HEK293T (cell line): ENCODE measurements at regions not wholly inside any gene's neighbourhood (a gene's known extent, or its start where the extent isn't known, plus 50 kb on each side); places are given as distances from the start of the nearest gene placed in this dataset.
"Not testable (repeated sequence)": the region's sequence is repeated elsewhere in the genome, so short reads cannot be mapped to it uniquely, and the experiment has no call there.

Experiments used
- CTCF ChIA-PET: fragments of 350-600 bp; formaldehyde crosslinking; extraction: SDS; loops from one replicate; lab custom pipeline; 2021; ENCODE audit warnings: antibody characterized with exemption, inconsistent platforms; lab: Yijun Ruan, JAX
- POLR2A ChIA-PET: fragments of 350-600 bp; formaldehyde crosslinking; extraction: SDS; loops from one replicate; lab custom pipeline; 2020; ENCODE audit warnings: antibody characterized with exemption, inconsistent platforms; lab: Yijun Ruan, JAX
- DNase-seq: peaks from one replicate; pipeline ENCODE4 v3.0.0; 2012; ENCODE audit warnings: mixed read lengths; ENCODE audit errors: extremely low spot score
- ARNT ChIP-seq: fragments of 450-650 bp; IDR thresholded peaks from 2 replicates; pipeline ENCODE4 v1.6.1; 2017; ENCODE audit warnings: mild to moderate bottlenecking
- BHLHE40 ChIP-seq: fragments of 450-650 bp; IDR thresholded peaks from 2 replicates; pipeline ENCODE4 v1.6.1; 2016; ENCODE audit warnings: mild to moderate bottlenecking, moderate library complexity, borderline replicate concordance
- CTBP1 ChIP-seq: fragments of 450-650 bp; IDR thresholded peaks from 2 replicates; pipeline ENCODE4 v1.6.1; 2016; ENCODE audit warnings: borderline replicate concordance
- ELF4 ChIP-seq: fragments of 450-650 bp; IDR thresholded peaks from 2 replicates; pipeline ENCODE4 v1.6.1; 2017; ENCODE audit warnings: antibody characterized with exemption
- FOXA1 ChIP-seq: fragments of 450-650 bp; IDR thresholded peaks from 2 replicates; pipeline ENCODE4 v1.6.1; 2016; ENCODE audit warnings: mild to moderate bottlenecking
- FOXK2 ChIP-seq: fragments of 450-650 bp; IDR thresholded peaks from 2 replicates; pipeline ENCODE4 v1.6.1; 2016; ENCODE audit warnings: mild to moderate bottlenecking
- FOXM1 ChIP-seq: fragments of 450-650 bp; IDR thresholded peaks from 2 replicates; pipeline ENCODE4 v1.6.1; 2017; ENCODE audit warnings: mild to moderate bottlenecking, borderline replicate concordance
- HDGF ChIP-seq: fragments of 450-650 bp; IDR thresholded peaks from 2 replicates; pipeline ENCODE4 v1.6.1; 2017; ENCODE audit warnings: antibody characterized with exemption, borderline replicate concordance
- L3MBTL2 ChIP-seq: fragments of 450-650 bp; conservative IDR thresholded peaks from 2 replicates; pipeline ENCODE4 v1.6.1; 2016; ENCODE audit warnings: mild to moderate bottlenecking
- LEF1 ChIP-seq: fragments of 450-650 bp; IDR thresholded peaks from 2 replicates; pipeline ENCODE4 v1.6.1; 2017; ENCODE audit warnings: mild to moderate bottlenecking, borderline replicate concordance
- NFRKB ChIP-seq: fragments of 450-650 bp; IDR thresholded peaks from 2 replicates; pipeline ENCODE4 v1.6.1; 2016; ENCODE audit warnings: mild to moderate bottlenecking, moderate library complexity
- SP1 ChIP-seq: fragments of 450-650 bp; IDR thresholded peaks from 2 replicates; pipeline ENCODE4 v1.6.1; 2017
- SUZ12 ChIP-seq: fragments of 450-650 bp; IDR thresholded peaks from 2 replicates; pipeline ENCODE4 v1.6.1; 2016; ENCODE audit warnings: mild to moderate bottlenecking
- TARDBP ChIP-seq: fragments of 450-650 bp; IDR thresholded peaks from 2 replicates; pipeline ENCODE4 v1.6.1; 2016
- ZNF384 ChIP-seq: fragments of 450-650 bp; IDR thresholded peaks from 2 replicates; pipeline ENCODE4 v1.6.1; 2016
- TF ChIP-seq, protein P1 (sequence below): fragments of 450-650 bp; IDR thresholded peaks from 2 replicates; pipeline ENCODE4 v1.6.1; 2016

DNA sequence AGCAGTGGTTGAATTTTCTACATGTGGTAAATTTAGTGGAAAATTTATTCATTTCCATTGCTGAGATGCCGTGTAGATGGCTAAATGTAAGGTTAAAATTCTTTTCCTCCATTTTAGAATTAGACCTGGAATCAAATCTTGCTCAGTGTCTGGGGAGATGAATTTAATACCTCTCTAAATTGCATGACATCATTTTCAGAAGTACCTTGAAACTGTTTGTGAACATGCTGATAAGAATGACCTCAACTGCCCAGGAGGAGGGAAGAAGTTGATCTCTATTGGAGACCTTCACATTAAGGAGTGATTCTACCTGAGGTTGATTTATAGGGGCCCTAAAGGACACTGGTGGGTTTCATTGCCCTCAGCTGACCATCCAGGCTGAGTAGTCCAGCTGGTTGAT, 116.7 kb upstream of the EGFLAM start:
- ChIA-PET POLR2A (no interaction called here), CTCF (no interaction called here)
- TF ChIP-seq FOXK2 (no peak), HDGF (no peak), TARDBP (no peak), SUZ12 (no peak)
- DNase-seq: no peak

DNA sequence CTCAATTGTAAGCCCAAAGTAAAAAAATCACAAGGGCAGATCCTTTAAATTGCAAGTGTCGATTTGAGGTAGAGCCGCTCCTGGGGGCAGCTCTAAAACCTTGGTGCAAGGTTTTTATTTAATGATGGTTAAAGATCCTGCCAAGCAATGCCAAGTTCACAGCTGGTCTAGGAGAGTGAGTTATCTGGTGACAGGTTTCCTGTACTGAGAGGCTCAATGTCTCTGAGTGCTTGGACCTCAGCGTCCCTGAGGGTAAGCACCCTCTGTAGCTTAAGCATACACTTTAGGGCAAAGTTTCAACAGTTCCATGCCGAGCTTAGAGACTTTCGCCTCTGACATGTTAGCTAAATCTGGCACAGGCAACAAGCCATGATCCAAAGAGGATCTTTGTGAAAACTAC, 119.8 kb upstream of the EGFLAM start:
- TF ChIP-seq CTBP1 (no peak), ZNF384 (no peak), FOXM1 (no peak)
- TF ChIP-seq, protein P1, sequence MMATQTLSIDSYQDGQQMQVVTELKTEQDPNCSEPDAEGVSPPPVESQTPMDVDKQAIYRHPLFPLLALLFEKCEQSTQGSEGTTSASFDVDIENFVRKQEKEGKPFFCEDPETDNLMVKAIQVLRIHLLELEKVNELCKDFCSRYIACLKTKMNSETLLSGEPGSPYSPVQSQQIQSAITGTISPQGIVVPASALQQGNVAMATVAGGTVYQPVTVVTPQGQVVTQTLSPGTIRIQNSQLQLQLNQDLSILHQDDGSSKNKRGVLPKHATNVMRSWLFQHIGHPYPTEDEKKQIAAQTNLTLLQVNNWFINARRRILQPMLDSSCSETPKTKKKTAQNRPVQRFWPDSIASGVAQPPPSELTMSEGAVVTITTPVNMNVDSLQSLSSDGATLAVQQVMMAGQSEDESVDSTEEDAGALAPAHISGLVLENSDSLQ: no peak
- CTCF ChIA-PET: interaction anchor here (0.6 to 0.9 kb wide), 2 partner anchors 14 to 127 kb away, joined by 3 read pairs; no protein-coding TSS in a partner anchor
- POLR2A ChIA-PET: no interaction called here
- no peak for DNase-seq

DNA sequence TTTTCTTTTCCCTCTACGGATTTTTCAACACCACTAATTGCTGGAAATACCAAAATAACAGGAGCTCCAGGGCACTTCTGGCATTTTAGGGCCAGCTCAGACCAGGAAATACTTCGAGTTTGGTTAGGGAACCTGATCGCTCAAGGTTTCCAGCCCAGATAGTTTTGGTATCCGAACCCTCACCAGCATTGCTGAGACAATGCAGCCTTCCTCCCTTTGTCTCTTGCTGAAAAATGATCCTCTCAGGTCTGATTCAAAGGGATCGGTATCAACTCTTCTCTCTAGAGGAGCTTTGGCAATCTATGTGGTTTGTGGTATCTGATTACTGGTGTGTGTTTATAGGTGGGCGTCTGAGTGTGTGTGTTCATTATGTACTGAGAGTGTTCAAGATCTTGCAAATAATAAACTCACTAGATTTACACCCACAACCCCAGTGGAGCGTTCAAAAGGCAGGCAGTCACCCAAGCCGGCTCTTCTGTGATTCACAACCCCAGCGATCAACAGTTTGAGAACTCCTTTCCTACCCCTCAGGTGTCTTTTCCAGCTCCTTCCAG, 122.8 kb upstream of the EGFLAM start:
- ChIA-PET CTCF (no interaction called here), POLR2A (no interaction called here)
- TF ChIP-seq HDGF (no peak), NFRKB (no peak), SUZ12 (no peak), ELF4 (no peak), LEF1 (no peak)
- no peak for DNase-seq

DNA sequence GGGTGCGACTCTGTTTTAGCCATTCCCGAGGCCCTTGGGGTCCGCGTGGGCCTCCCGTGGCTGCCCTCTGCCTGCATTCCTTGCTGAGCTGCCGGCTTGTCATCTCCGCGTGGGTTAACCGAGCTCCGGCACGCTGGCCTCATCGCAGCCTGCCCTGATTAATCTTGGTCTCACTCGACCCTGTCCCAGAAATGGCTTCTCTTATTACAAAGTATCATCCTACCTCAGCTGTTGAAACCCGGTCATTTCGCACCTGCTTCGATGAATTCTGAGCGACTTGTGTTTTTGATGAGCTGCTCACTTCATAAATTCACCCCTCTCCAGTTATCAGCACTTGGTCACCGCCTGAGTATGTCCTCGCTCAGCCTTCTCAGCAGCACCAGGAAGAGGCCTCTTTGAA, 123.5 kb upstream of the EGFLAM start:
- ChIA-PET CTCF (no interaction called here), POLR2A (no interaction called here)
- DNase-seq: no peak
- TF ChIP-seq NFRKB (no peak), BHLHE40 (no peak), SUZ12 (no peak), ELF4 (no peak), L3MBTL2 (no peak), LEF1 (no peak), FOXA1 (no peak), CTBP1 (no peak), FOXM1 (no peak), ARNT (no peak), TARDBP (no peak), HDGF (no peak), ZNF384 (no peak), FOXK2 (no peak)
- TF ChIP-seq, protein P1: no peak

DNA sequence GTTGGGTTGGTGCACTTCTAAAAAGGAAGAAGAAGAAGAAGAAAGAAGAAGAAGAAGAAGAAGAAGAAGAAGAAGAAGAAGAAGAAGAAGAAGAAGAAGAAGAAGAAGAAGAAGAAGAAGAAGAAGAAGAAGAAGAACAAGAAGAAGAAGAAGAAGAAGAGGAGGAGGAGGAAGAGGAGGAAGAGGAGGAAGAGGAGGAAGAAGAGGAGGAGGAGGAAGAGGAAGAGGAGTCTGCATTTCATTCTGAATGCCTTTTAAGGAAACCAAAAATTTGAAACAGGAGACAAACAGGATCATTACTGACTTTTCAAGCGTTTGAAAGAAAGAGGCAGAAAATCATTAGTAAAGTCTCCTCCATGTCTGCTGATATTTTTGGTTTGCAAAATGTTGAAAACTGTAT, 124.1 kb upstream of the EGFLAM start:
- CTCF ChIA-PET, DNase-seq, POLR2A ChIA-PET: not testable (repeated sequence)

DNA sequence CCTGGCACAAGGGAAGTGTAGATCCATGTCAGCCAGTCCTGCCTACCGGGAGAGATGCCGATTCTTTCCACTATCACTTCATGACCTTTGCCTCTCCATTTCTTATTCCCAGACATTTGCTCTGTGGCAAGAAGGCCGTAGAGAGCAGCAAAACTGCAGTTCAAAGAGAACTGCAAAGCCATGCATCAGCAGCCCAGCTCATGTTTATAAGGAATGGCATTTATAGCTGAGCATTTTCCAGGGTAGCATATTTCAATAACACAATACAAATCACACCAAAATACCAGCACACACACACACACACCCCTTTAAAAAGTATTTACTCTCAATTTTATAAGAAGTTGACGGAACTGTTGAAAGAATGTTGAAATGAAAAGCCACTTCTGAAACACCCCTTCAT, 126.7 kb upstream of the EGFLAM start:
- POLR2A ChIA-PET: no interaction called here
- TF ChIP-seq, protein P1: no peak
- TF ChIP-seq NFRKB (no peak), LEF1 (no peak), SP1 (no peak), FOXA1 (no peak), FOXK2 (no peak), SUZ12 (no peak), ELF4 (no peak), TARDBP (no peak), L3MBTL2 (no peak), CTBP1 (no peak), BHLHE40 (no peak), FOXM1 (no peak), ARNT (no peak), ZNF384 (no peak), HDGF (no peak)
- CTCF ChIA-PET: no interaction called here
- no peak for DNase-seq

DNA sequence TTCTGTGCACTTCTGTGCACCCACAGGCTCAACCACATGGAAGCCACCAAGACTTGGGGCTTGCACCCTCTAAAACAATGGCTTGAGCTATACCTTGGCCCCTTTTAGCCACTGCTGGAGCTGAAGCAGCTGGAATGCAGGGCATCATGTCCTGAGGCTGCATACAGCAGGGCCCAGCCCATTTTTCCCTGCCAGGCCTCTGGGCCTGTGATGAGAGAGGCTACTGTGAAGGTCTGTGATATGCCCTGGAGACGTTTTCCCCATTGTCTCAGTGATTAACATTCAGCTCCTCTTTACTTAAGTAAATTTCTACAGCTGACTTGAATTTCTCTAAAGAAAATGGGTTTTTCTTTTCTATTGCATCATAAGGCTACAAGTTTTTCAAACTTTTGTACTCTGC, 134.0 kb upstream of the EGFLAM start:
- TF ChIP-seq CTBP1: no peak
- TF ChIP-seq ZNF384: no peak
- TF ChIP-seq ARNT: no peak
- no peak for TF ChIP-seq LEF1
- no peak for TF ChIP-seq BHLHE40
- TF ChIP-seq, protein P1: no peak
- TF ChIP-seq HDGF: no peak
- no peak for TF ChIP-seq NFRKB
- TF ChIP-seq FOXM1: no peak
- TF ChIP-seq FOXK2: no peak
- TF ChIP-seq SUZ12: no peak
- no peak for TF ChIP-seq SP1
- no peak for TF ChIP-seq FOXA1
- TF ChIP-seq ELF4: no peak
- TF ChIP-seq L3MBTL2: no peak
- no peak for TF ChIP-seq TARDBP
- ChIA-PET CTCF (interaction anchor here (0.6 kb wide), 1 partner anchor 758 kb away, joined by 3 read pairs; no protein-coding TSS in a partner anchor), POLR2A (no interaction called here)
- no peak for DNase-seq
